MCF 10A (cell line): ENCODE measurements at regions not wholly inside any gene's neighbourhood (a gene's known extent, or its start where the extent isn't known, plus 50 kb on each side); places are given as distances from the start of the nearest gene placed in this dataset.
A peak's percentile ranks its signal among the peaks of the same experiment; 100 is the strongest.

ENCODE experiments used
- BruUV-seq: library from RNA; stranded (reverse); fragments of 400-500 nt; replicated peaks from 2 replicates; lab custom pipeline; 2021; lab: Mats Ljungman, UMichigan
- CTCF ChIA-PET: fragments of 300-600 bp; sonication (Branson Sonifier 250); formaldehyde crosslinking; extraction: SDS; loops from one replicate; lab custom pipeline; 2021; ENCODE audit warnings: antibody characterized with exemption, inconsistent platforms; lab: Yijun Ruan, JAX
- POLR2A ChIA-PET: fragments of 300-600, 350-650 bp; sonication (Branson Sonifier 250); formaldehyde crosslinking; extraction: SDS; loops from one replicate; lab custom pipeline; 2020; ENCODE audit warnings: antibody characterized with exemption, inconsistent platforms; lab: Yijun Ruan, JAX
- DNase-seq: peaks from one replicate; pipeline ENCODE4 v3.0.0-alpha.2; 2018; ENCODE audit not compliant: unreplicated experiment
- H3K27ac Mint-ChIP-seq: one replicate; pipeline ENCODE4 v1.8.0; 2022; ENCODE audit warnings: mild to moderate bottlenecking, low read depth, mixed read lengths; ENCODE audit not compliant: unreplicated experiment
- H3K27me3 Mint-ChIP-seq: one replicate; pipeline ENCODE4 v1.8.0; 2022; ENCODE audit warnings: mixed read lengths; ENCODE audit not compliant: insufficient read depth, unreplicated experiment
- H3K36me3 Mint-ChIP-seq: one replicate; pipeline ENCODE4 v1.8.0; 2022; ENCODE audit warnings: mild to moderate bottlenecking, moderate library complexity, mixed read lengths; ENCODE audit not compliant: insufficient read depth, unreplicated experiment
- H3K4me1 Mint-ChIP-seq: one replicate; pipeline ENCODE4 v1.8.0; 2022; ENCODE audit warnings: mixed read lengths; ENCODE audit not compliant: insufficient read depth, unreplicated experiment
- H3K4me3 Mint-ChIP-seq: one replicate; pipeline ENCODE4 v1.8.0; 2022; ENCODE audit warnings: mild to moderate bottlenecking, moderate library complexity, mixed read lengths; ENCODE audit not compliant: unreplicated experiment
- H3K9me3 Mint-ChIP-seq: one replicate; pipeline ENCODE4 v1.8.0; 2022; ENCODE audit warnings: mixed read lengths; ENCODE audit not compliant: unreplicated experiment
- CTCF ChIP-seq: fragments of 200-600 bp; IDR thresholded peaks from one replicate; pipeline ENCODE4 v1.8.0; 2022; ENCODE audit warnings: antibody characterized with exemption, mild to moderate bottlenecking; ENCODE audit not compliant: unreplicated experiment
- intact Hi-C: fragments of 100-400 bp; cut with micrococcal nuclease; formaldehyde crosslinking; loops from 2 replicates; pipeline ENCODE4 v1.14.1; 2022

- Mint-ChIP-seq H3K27me3 (peaks cover 39% of the 10 kb centered on the region), H3K4me3 (no peak overlapping the region), H3K4me1 (no peaks in the 10 kb centered on the region), H3K36me3 (no peaks in the 10 kb centered on the region), H3K27ac (no peak overlapping the region), H3K9me3 (no peaks in the 10 kb centered on the region)
- TF ChIP-seq CTCF: no peak
- ChIA-PET POLR2A (no interaction called here), CTCF (interaction anchor here (0.6 to 1.0 kb wide), 2 partner anchors 13 to 544 kb away, joined by 3 to 4 read pairs; no protein-coding TSS in a partner anchor)
- intact Hi-C loops: no loop called here
- DNase-seq: no peak
- BruUV-seq: no TSS peak
Measured at GRCh38 chr2:136436936-136437335, 319.0 kb upstream of the CXCR4 start.

GRCh38 chr2:136434251-136434715 lies 316.3 kb upstream of the CXCR4 start:
- no peak overlapping the region for H3K27ac Mint-ChIP-seq
- no peak for TF ChIP-seq CTCF
- H3K27me3 Mint-ChIP-seq: peaks cover 17% of the 10 kb centered on the region
- no peak overlapping the region for H3K4me3 Mint-ChIP-seq
- H3K9me3 Mint-ChIP-seq: no peaks in the 10 kb centered on the region
- no peaks in the 10 kb centered on the region for H3K4me1 Mint-ChIP-seq
- H3K36me3 Mint-ChIP-seq: no peaks in the 10 kb centered on the region
- intact Hi-C loops: no loop called here
- BruUV-seq: no TSS peak
- ChIA-PET POLR2A (interaction anchor here (0.6 kb wide), 2 partner anchors 464 to 1221 kb away, joined by 3 read pairs; no protein-coding TSS in a partner anchor), CTCF (interaction anchor here (0.6 to 1.0 kb wide), 3 partner anchors 9 to 296 kb away, joined by 3 to 5 read pairs (median 5); no protein-coding TSS in a partner anchor)
- no peak for DNase-seq

GRCh38 chr2:136433261-136433660 lies 315.3 kb upstream of the CXCR4 start:
- ChIA-PET POLR2A (no interaction called here), CTCF (interaction anchor here (0.6 to 1.5 kb wide), 2 partner anchors 10 to 28 kb away, joined by 6 to 11 read pairs; no protein-coding TSS in a partner anchor)
- intact Hi-C loops: no loop called here
- H3K9me3 Mint-ChIP-seq: no peaks in the 10 kb centered on the region
- H3K27me3 Mint-ChIP-seq: peaks cover 28% of the 10 kb centered on the region
- no peaks in the 10 kb centered on the region for H3K4me1 Mint-ChIP-seq
- no peak overlapping the region for H3K4me3 Mint-ChIP-seq
- no peak overlapping the region for H3K27ac Mint-ChIP-seq
- DNase-seq: no peak
- TF ChIP-seq CTCF: no peak
- no peaks in the 10 kb centered on the region for H3K36me3 Mint-ChIP-seq
- no TSS peak for BruUV-seq

- Mint-ChIP-seq H3K9me3 (no peaks in the 10 kb centered on the region), H3K27ac (no peak overlapping the region), H3K4me3 (peak overlapping the region; percentile 74), H3K36me3 (no peaks in the 10 kb centered on the region), H3K4me1 (peaks cover 6% of the 10 kb centered on the region), H3K27me3 (peaks cover 60% of the 10 kb centered on the region)
- intact Hi-C loops: loop anchor here (5.0 kb wide), 3 partner anchors 313 to 1253 kb away; no protein-coding TSS in a partner anchor
- no peak for TF ChIP-seq CTCF
- ChIA-PET CTCF (interaction anchor here (0.7 to 4.8 kb wide), 42 partner anchors 8 to 1418 kb away, joined by 3 to 41 read pairs (median 4); no protein-coding TSS in a partner anchor), POLR2A (no interaction called here)
- no peak for DNase-seq
- BruUV-seq: no TSS peak
Measured at GRCh38 chr2:136424112-136424511, 306.2 kb upstream of the CXCR4 start.
